CD14-positive monocyte (primary cell): ENCODE measurements at regions not wholly inside any gene's neighbourhood (a gene's known extent, or its start where the extent isn't known, plus 50 kb on each side); places are given as distances from the start of the nearest gene placed in this dataset.

Experiments used
- DNase-seq, 3 donors: peaks; one replicate each; pipeline ENCODE4 v3.0.0-alpha.2; 2011 to 2022
- H2AFZ ChIP-seq: 2 replicates; pipeline ENCODE4 v1.6.0; 2012; ENCODE audit warnings: mild to moderate bottlenecking, low read depth, low read length, inconsistent platforms; ENCODE audit not compliant: insufficient read depth, poor library complexity, severe bottlenecking
- H3K27ac ChIP-seq, 2 donors: 1 replicate in 1 of 2; 2 replicates in 1 of 2; pipeline ENCODE4 v1.5.1; 2012 to 2013; ENCODE audit warnings: low read length in 2 of 2, control low read depth in 1 of 2, inconsistent platforms in 1 of 2, low read depth in 1 of 2, mild to moderate bottlenecking in 1 of 2
- H3K27me3 ChIP-seq, 2 donors: one replicate each; pipeline versions ENCODE4 v1.6.0 to v1.6.1; 2011 to 2013; ENCODE audit warnings: low read length in 2 of 2; ENCODE audit not compliant: control insufficient read depth in 2 of 2, insufficient read depth in 2 of 2
- H3K36me3 ChIP-seq, 2 donors: replicated peaks in 1 of 2; 1 replicate in 1 of 2; 2 replicates in 1 of 2; pipeline versions ENCODE4 v1.5.1 to v1.6.1; 2012 to 2013; ENCODE audit warnings: low read length in 2 of 2, control low read depth in 1 of 2, inconsistent platforms in 1 of 2, mild to moderate bottlenecking in 1 of 2; ENCODE audit not compliant: insufficient read depth in 2 of 2, control insufficient read depth in 1 of 2
- H3K4me1 ChIP-seq, 2 donors: 1 replicate in 1 of 2; 2 replicates in 1 of 2; pipeline versions ENCODE4 v1.5.1 to v1.6.1; 2012 to 2013; ENCODE audit warnings: low read length in 2 of 2, control low read depth in 1 of 2, inconsistent platforms in 1 of 2, mild to moderate bottlenecking in 1 of 2, moderate library complexity in 1 of 2; ENCODE audit not compliant: insufficient read depth in 2 of 2, control insufficient read depth in 1 of 2
- H3K4me2 ChIP-seq: replicated peaks from 2 replicates; pipeline ENCODE3; 2012; ENCODE audit warnings: low read length, moderate library complexity, mild to moderate bottlenecking; ENCODE audit not compliant: poor library complexity, severe bottlenecking; ENCODE audit errors: extremely low read depth
- H3K4me3 ChIP-seq, 3 experiments: fragments of 200-600 bp in 1 of 3; sonication (generic) in 1 of 3; replicated peaks in 1 of 3; 1 replicate in 2 of 3; 2 replicates in 1 of 3; pipeline ENCODE4 v1.5.1; 2011 to 2013; ENCODE audit warnings: low read length in 3 of 3, mild to moderate bottlenecking in 3 of 3, control low read depth in 2 of 3, low read depth in 2 of 3, inconsistent platforms in 1 of 3, moderate library complexity in 1 of 3
- H3K79me2 ChIP-seq: 2 replicates; pipeline ENCODE4 v1.6.0; 2012; ENCODE audit warnings: mild to moderate bottlenecking, control low read depth, inconsistent platforms, low read length, moderate library complexity; ENCODE audit not compliant: insufficient read depth
- H3K9ac ChIP-seq: 2 replicates; pipeline ENCODE4 v1.6.0; 2017; ENCODE audit warnings: low read length, mild to moderate bottlenecking; ENCODE audit not compliant: insufficient read depth, poor library complexity, severe bottlenecking
- H3K9me3 ChIP-seq, 2 donors: replicated peaks in 1 of 2; 1 replicate in 1 of 2; 2 replicates in 1 of 2; pipeline versions ENCODE4 v1.5.1 to v1.6.1; 2012 to 2013; ENCODE audit warnings: low read length in 2 of 2, control low read depth in 1 of 2; ENCODE audit not compliant: control insufficient read depth in 1 of 2, insufficient read depth in 1 of 2
- H4K20me1 ChIP-seq: 2 replicates; pipeline ENCODE4 v1.6.0; 2012; ENCODE audit warnings: mild to moderate bottlenecking, low read length, control low read depth, moderate library complexity; ENCODE audit not compliant: insufficient read depth
- H3K27ac Mint-ChIP-seq, 7 donors: one replicate each; pipeline ENCODE4 v1.8.0; 2020; ENCODE audit warnings: mild to moderate bottlenecking in 7 of 7, mixed read lengths in 7 of 7, moderate library complexity in 6 of 7, inconsistent platforms in 2 of 7
- H3K27me3 Mint-ChIP-seq, 3 donors: one replicate each; pipeline ENCODE4 v1.8.0; 2021 to 2022; ENCODE audit warnings: low read depth in 3 of 3, mild to moderate bottlenecking in 3 of 3, mixed read lengths in 3 of 3, moderate library complexity in 3 of 3, inconsistent platforms in 1 of 3
- H3K36me3 Mint-ChIP-seq, 2 donors: one replicate each; pipeline ENCODE4 v1.8.0; 2020; ENCODE audit warnings: mixed read lengths in 2 of 2, inconsistent platforms in 1 of 2, mild to moderate bottlenecking in 1 of 2
- H3K4me1 Mint-ChIP-seq: one replicate; pipeline ENCODE4 v1.8.0; 2020; ENCODE audit warnings: mild to moderate bottlenecking, mixed read lengths
- H3K4me3 Mint-ChIP-seq, 2 donors: one replicate each; pipeline ENCODE4 v1.8.0; 2020; ENCODE audit warnings: mild to moderate bottlenecking in 2 of 2, mixed read lengths in 2 of 2, moderate library complexity in 1 of 2
- H3K9me3 Mint-ChIP-seq, 7 donors: one replicate each; pipeline ENCODE4 v1.8.0; 2020 to 2022; ENCODE audit warnings: mixed read lengths in 7 of 7, mild to moderate bottlenecking in 6 of 7, moderate library complexity in 6 of 7, inconsistent platforms in 2 of 7
- CTCF ChIP-seq: fragments of 200-600 bp; IDR thresholded peaks from one replicate; pipeline ENCODE4 v1.8.0; 2022; ENCODE audit warnings: antibody characterized with exemption, mild to moderate bottlenecking
- WGBS: methylation state at CpG from one replicate; pipeline ENCODE4 v1.1.5; 2013; ENCODE audit warnings: missing lambda C conversion rate; ENCODE audit not compliant: insufficient coverage; 5-methylcytosine and 5-hydroxymethylcytosine counted together
- intact Hi-C, 2 donors: fragments of 100-400 bp; cut with micrococcal nuclease; formaldehyde crosslinking; loops; one replicate each; pipeline versions ENCODE4 v1.15.0 to v1.15.1; 2023

DNA sequence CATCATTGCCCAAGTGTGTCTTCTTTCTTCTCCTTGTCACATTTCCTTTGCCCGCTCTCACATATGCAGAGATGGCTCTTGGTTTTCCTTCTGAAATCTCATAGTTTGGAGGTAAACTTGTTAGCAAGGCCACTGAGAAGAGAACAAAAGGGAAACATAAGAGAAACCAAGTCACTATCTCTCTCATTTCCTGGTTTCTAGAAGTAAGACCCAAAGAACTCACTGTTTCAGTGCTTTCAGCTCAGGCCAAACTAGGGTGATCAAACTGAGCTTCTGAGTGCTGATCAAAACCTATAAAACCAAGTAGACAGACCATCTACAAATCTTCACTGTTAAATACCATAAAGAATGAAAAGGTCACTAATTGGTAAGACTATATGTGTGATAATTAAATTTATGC lies 275.4 kb upstream of the BTG1 start:
- no peak overlapping the region for H2AFZ ChIP-seq
- no peaks in the 10 kb centered on the region for H3K9me3 ChIP-seq
- H3K4me2 ChIP-seq, result no peak overlapping the region
- peaks cover 0 to 1% (median 0%) of the 10 kb centered on the region in 7 donors for H3K9me3 Mint-ChIP-seq
- no peaks in the 10 kb centered on the region for H3K27me3 ChIP-seq
- H3K79me2 ChIP-seq, result no peaks in the 10 kb centered on the region
- no peaks in the 10 kb centered on the region for H4K20me1 ChIP-seq
- no peak overlapping the region for H3K4me3 Mint-ChIP-seq
- no peaks in the 10 kb centered on the region for H3K36me3 ChIP-seq
- no CpG with 5 or more reads among the region's 1 CpG for WGBS
- no peak for DNase-seq
- H3K27ac ChIP-seq, result no peak overlapping the region
- H3K4me1 ChIP-seq, result no peaks in the 10 kb centered on the region
- TF ChIP-seq CTCF, result no peak
- no peak overlapping the region for H3K27ac Mint-ChIP-seq
- intact Hi-C loops, result no loop called here
- H3K36me3 Mint-ChIP-seq, result no peaks in the 10 kb centered on the region
- peaks cover 11% of the 10 kb centered on the region for H3K4me1 Mint-ChIP-seq
- H3K27me3 Mint-ChIP-seq, result no peaks in the 10 kb centered on the region
- H3K9ac ChIP-seq, result no peak overlapping the region
- H3K4me3 ChIP-seq, result no peak overlapping the region

DNA sequence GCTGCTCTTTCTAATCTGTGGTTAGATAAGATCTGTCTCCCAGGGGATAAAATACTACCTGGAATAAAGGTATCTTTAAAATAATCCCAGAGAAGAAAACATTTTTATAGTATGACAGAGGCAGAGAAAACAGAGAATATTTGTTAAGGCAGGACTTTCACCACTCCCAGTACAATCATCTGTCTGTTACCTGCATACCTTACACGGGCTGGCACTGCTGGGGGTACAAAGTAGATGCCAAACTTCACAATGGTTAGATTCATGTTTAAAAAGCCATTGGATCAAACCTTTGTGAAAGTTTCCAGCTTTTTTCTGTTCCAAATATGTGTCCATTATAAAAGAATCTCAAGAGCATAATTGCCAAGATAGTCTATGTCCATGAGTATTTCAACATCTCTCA lies 273.6 kb upstream of the BTG1 start:
- Histone ChIP-seq H4K20me1 (no peaks in the 10 kb centered on the region), H3K9ac (no peak overlapping the region), H3K79me2 (no peaks in the 10 kb centered on the region), H3K36me3 (no peaks in the 10 kb centered on the region), H3K4me1 (no peaks in the 10 kb centered on the region), H3K9me3 (no peaks in the 10 kb centered on the region), H2AFZ (no peak overlapping the region), H3K4me3 (no peak overlapping the region), H3K27ac (no peak overlapping the region), H3K4me2 (no peak overlapping the region), H3K27me3 (no peaks in the 10 kb centered on the region)
- no peak for TF ChIP-seq CTCF
- no peak overlapping the region for H3K27ac Mint-ChIP-seq
- no peak for DNase-seq
- WGBS, result no CpG with 5 or more reads among the region's 1 CpG
- intact Hi-C loops, result no loop called here
- no peaks in the 10 kb centered on the region for H3K27me3 Mint-ChIP-seq
- peaks cover 11% of the 10 kb centered on the region for H3K4me1 Mint-ChIP-seq
- H3K9me3 Mint-ChIP-seq, result no peaks in the 10 kb centered on the region
- H3K36me3 Mint-ChIP-seq, result no peaks in the 10 kb centered on the region
- no peak overlapping the region for H3K4me3 Mint-ChIP-seq
